ENCODE measurements at regions not wholly inside any gene's neighbourhood (a gene's known extent, or its start where the extent isn't known, plus 50 kb on each side); places are given as distances from the start of the nearest gene placed in this dataset.

DNA sequence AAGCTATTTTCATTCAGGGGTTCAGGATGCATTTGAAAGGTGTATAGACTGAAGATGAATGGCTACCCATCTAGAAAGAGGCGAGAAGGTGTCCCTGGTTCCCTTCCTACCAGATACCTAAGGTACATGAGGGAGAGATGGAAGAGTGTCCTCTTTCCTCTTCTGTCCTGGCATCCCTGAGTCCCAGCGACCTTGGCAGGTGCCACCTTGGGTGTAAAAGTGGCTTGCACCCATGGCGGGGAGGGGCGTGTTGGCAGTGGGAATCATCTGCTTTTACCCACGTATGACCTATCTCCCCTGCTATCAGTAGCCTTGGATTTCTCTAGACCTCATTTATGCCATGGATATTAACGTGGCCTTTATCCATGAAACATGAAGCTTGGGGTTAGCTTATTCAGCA is 1126.1 kb downstream of the KCNT2 start:
- Histone ChIP-seq H3K27me3 (ENCODE audit: control insufficient read depth in 2 of 2, insufficient read depth in 2 of 2, low read length in 2 of 2) (no peaks in the 10 kb centered on the region), H3K9me1 (replicated peaks; ENCODE audit: control insufficient read depth, extremely low read depth, insufficient read depth, low read length) (no peaks in the 10 kb centered on the region), H3K79me2 (ENCODE audit: control insufficient read depth, insufficient read depth, low read length) (no peaks in the 10 kb centered on the region), H3K9ac (replicated peaks; ENCODE audit: extremely low read depth, insufficient read depth, low read length) (no peak overlapping the region), H3K4me3 (replicated peaks in 1 of 3; ENCODE audit: insufficient read depth in 1 of 3, low read depth in 1 of 3, low read length in 3 of 3) (no peak overlapping the region), H3K36me3 (ENCODE audit: control insufficient read depth in 2 of 2, extremely low read depth in 1 of 2, insufficient read depth in 2 of 2, low read length in 2 of 2) (no peaks in the 10 kb centered on the region), H3K4me1 (ENCODE audit: control insufficient read depth, extremely low read depth, insufficient read depth, low read length) (no peaks in the 10 kb centered on the region), H4K20me1 (replicated peaks; ENCODE audit: control insufficient read depth, extremely low read depth, insufficient read depth, low read length) (no peaks in the 10 kb centered on the region), H2AFZ (ENCODE audit: low read depth, low read length) (no peak overlapping the region), H3K9me3 (replicated peaks; ENCODE audit: control insufficient read depth, insufficient read depth, low read length) (no peaks in the 10 kb centered on the region), H3K27ac (ENCODE audit: insufficient read depth, low read depth, low read length) (no peak overlapping the region), H3K4me2 (ENCODE audit: insufficient read depth, low read length) (no peak overlapping the region)
- TF ChIP-seq FOS (IDR thresholded peaks at IDR 0.05; ENCODE audit: borderline replicate concordance, insufficient read depth, low read length) (no peak), POLR2A (IDR thresholded peaks at IDR 0.05; ENCODE audit: low read depth, low read length) (no peak)
- BruUV-seq (replicated peaks), result no TSS peak
- no peak for DNase-seq (ENCODE audit: low read depth, low spot score)
- POLR2A ChIA-PET, result no interaction called here
- intact Hi-C loops (cut with micrococcal nuclease), result no loop called here
- no peak for FAIRE-seq
- dilution Hi-C loops (cut with MboI; ENCODE audit: extremely low pct_ligation_motif_present, low sequenced_read_pairs), result no loop called here
- CTCF ChIA-PET, result no interaction called here

DNA sequence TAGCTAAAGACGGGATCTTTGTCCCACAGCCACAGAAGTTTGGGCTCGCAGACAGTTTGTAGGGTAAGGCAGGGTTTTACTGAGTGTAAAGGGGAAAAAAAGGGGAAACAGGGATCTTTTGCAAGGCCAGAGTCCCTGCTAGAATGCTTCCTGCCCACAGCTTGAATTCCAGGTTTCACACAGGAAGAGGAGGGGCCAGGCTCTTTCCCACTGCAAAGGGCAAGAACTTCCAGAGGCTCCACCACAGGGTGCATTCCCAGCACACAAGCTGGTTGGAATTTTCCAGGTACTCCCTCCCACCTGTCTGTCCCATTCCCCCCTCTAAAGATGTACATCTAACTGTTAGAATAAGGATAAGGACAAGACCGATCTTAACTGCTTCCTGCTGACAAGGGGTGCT is 1126.9 kb downstream of the KCNT2 start:
- H3K4me1 ChIP-seq (ENCODE audit: control insufficient read depth, extremely low read depth, insufficient read depth, low read length), result no peaks in the 10 kb centered on the region
- H3K36me3 ChIP-seq (ENCODE audit: control insufficient read depth in 2 of 2, extremely low read depth in 1 of 2, insufficient read depth in 2 of 2, low read length in 2 of 2), result no peaks in the 10 kb centered on the region
- intact Hi-C loops (cut with micrococcal nuclease), result no loop called here
- H3K4me2 ChIP-seq (ENCODE audit: insufficient read depth, low read length), result no peak overlapping the region
- H3K9me1 ChIP-seq (replicated peaks; ENCODE audit: control insufficient read depth, extremely low read depth, insufficient read depth, low read length), result no peaks in the 10 kb centered on the region
- H3K9me3 ChIP-seq (replicated peaks; ENCODE audit: control insufficient read depth, insufficient read depth, low read length), result no peaks in the 10 kb centered on the region
- DNase-seq (ENCODE audit: low read depth, low spot score) (no peak), FAIRE-seq (no peak)
- BruUV-seq (replicated peaks), result no TSS peak
- H2AFZ ChIP-seq (ENCODE audit: low read depth, low read length), result no peak overlapping the region
- no peaks in the 10 kb centered on the region for H3K79me2 ChIP-seq (ENCODE audit: control insufficient read depth, insufficient read depth, low read length)
- no peak overlapping the region for H3K27ac ChIP-seq (ENCODE audit: insufficient read depth, low read depth, low read length)
- ChIA-PET POLR2A (no interaction called here), CTCF (no interaction called here)
- H4K20me1 ChIP-seq (replicated peaks; ENCODE audit: control insufficient read depth, extremely low read depth, insufficient read depth, low read length), result no peaks in the 10 kb centered on the region
- H3K9ac ChIP-seq (replicated peaks; ENCODE audit: extremely low read depth, insufficient read depth, low read length), result no peak overlapping the region
- dilution Hi-C loops (cut with MboI; ENCODE audit: extremely low pct_ligation_motif_present, low sequenced_read_pairs), result no loop called here
- H3K4me3 ChIP-seq (replicated peaks in 1 of 3; ENCODE audit: insufficient read depth in 1 of 3, low read depth in 1 of 3, low read length in 3 of 3), result no peak overlapping the region
- no peak for TF ChIP-seq EZH2 (IDR thresholded peaks at IDR 0.05; ENCODE audit: borderline replicate concordance, low read depth, low read length, severe bottlenecking)
- H3K27me3 ChIP-seq (ENCODE audit: control insufficient read depth in 2 of 2, insufficient read depth in 2 of 2, low read length in 2 of 2), result no peaks in the 10 kb centered on the region
